ENCODE measurements at regions not wholly inside any gene's neighbourhood (a gene's known extent, or its start where the extent isn't known, plus 50 kb on each side); places are given as distances from the start of the nearest gene placed in this dataset.

- H3K9me3 ChIP-seq (ENCODE audit: control insufficient read depth, insufficient read depth, low read depth, low read length) = no peaks in the 10 kb centered on the region
- POLR2A ChIA-PET = no interaction called here
- TF ChIP-seq ZNF707 (tag by site-specific recombination; IDR thresholded peaks at IDR 0.05) = no peak
- no peak for TF ChIP-seq ZNF248 (tag by site-specific recombination; IDR thresholded peaks at IDR 0.05)
- TF ChIP-seq ZNF843 (tag by site-specific recombination; IDR thresholded peaks at IDR 0.05) = no peak
- TF ChIP-seq ZNF692 (tag by site-specific recombination; IDR thresholded peaks at IDR 0.05) = no peak
- no peak for TF ChIP-seq REPIN1 (tag by site-specific recombination; IDR thresholded peaks at IDR 0.05; ENCODE audit: low read depth)
- TF ChIP-seq SALL2 (tag by site-specific recombination; IDR thresholded peaks at IDR 0.05; ENCODE audit: borderline replicate concordance) = no peak
- TF ChIP-seq ZNF549 (tag by site-specific recombination; IDR thresholded peaks at IDR 0.05) = no peak
- no peak for TF ChIP-seq ZNF664 (tag by site-specific recombination; IDR thresholded peaks at IDR 0.05)
- no peak for TF ChIP-seq SP2 (tag by site-specific recombination; IDR thresholded peaks at IDR 0.05)
- no peak for TF ChIP-seq ZNF37A (tag by site-specific recombination; IDR thresholded peaks at IDR 0.05)
- TF ChIP-seq ZNF133 (tag by site-specific recombination; IDR thresholded peaks at IDR 0.05) = no peak
- no peak for TF ChIP-seq ZNF560 (tag by site-specific recombination; IDR thresholded peaks at IDR 0.05; ENCODE audit: borderline replicate concordance)
- no peak for TF ChIP-seq REST (tag by site-specific recombination; IDR thresholded peaks at IDR 0.05)
- TF ChIP-seq, protein P1, sequence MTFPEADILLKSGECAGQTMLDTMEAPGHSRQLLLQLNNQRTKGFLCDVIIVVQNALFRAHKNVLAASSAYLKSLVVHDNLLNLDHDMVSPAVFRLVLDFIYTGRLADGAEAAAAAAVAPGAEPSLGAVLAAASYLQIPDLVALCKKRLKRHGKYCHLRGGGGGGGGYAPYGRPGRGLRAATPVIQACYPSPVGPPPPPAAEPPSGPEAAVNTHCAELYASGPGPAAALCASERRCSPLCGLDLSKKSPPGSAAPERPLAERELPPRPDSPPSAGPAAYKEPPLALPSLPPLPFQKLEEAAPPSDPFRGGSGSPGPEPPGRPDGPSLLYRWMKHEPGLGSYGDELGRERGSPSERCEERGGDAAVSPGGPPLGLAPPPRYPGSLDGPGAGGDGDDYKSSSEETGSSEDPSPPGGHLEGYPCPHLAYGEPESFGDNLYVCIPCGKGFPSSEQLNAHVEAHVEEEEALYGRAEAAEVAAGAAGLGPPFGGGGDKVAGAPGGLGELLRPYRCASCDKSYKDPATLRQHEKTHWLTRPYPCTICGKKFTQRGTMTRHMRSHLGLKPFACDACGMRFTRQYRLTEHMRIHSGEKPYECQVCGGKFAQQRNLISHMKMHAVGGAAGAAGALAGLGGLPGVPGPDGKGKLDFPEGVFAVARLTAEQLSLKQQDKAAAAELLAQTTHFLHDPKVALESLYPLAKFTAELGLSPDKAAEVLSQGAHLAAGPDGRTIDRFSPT (tag by site-specific recombination; IDR thresholded peaks at IDR 0.05) = no peak
- TF ChIP-seq GLI4 (tag by site-specific recombination; IDR thresholded peaks at IDR 0.05) = no peak
- TF ChIP-seq ZNF341 (tag by site-specific recombination; IDR thresholded peaks at IDR 0.05; ENCODE audit: low read depth) = no peak
- TF ChIP-seq ZNF354C (tag by site-specific recombination; IDR thresholded peaks at IDR 0.05; ENCODE audit: borderline replicate concordance, low read depth) = no peak
- no peak for TF ChIP-seq ZNF658 (tag by site-specific recombination; IDR thresholded peaks at IDR 0.05)
- no peak for TF ChIP-seq ZNF621 (tag by site-specific recombination; IDR thresholded peaks at IDR 0.05)
- CTCF ChIA-PET = interaction anchor here (1.8 kb wide), 1 partner anchor 13 kb away, joined by 11 read pairs; no protein-coding TSS in a partner anchor
- no peaks in the 10 kb centered on the region for H3K4me1 ChIP-seq (ENCODE audit: control insufficient read depth, insufficient read depth, low read length)
- H3K4me3 ChIP-seq (ENCODE audit: low read depth, low read length) = no peak overlapping the region
- no peaks in the 10 kb centered on the region for H3K36me3 ChIP-seq (ENCODE audit: control insufficient read depth in 2 of 2, insufficient read depth in 1 of 2, low read length in 2 of 2)
- H3K27ac ChIP-seq (ENCODE audit: extremely low read depth, low read depth, low read length) = no peak overlapping the region
Measured at GRCh38 chrX:77174680-77175519, 272.3 kb upstream of the FGF16 start.
